Aorta (tissue), 5 donors: ENCODE measurements at regions not wholly inside any gene's neighbourhood (a gene's known extent, or its start where the extent isn't known, plus 50 kb on each side); places are given as distances from the start of the nearest gene placed in this dataset.

Source experiments
- ATAC-seq: fragments of 200-7000 bp; cut with Tn5 transposase; one replicate; pipeline ENCODE4 v1.9.1; 2022; ENCODE audit warnings: moderate library complexity; ENCODE audit not compliant: low FRiP score
- DNase-seq, 2 donors: peaks; one replicate each; pipeline ENCODE4 v3.0.0-alpha.2; 2020
- H3K27ac ChIP-seq, 2 donors: one replicate each; pipeline ENCODE4 v1.5.1; 2013; ENCODE audit warnings: low read length in 2 of 2, mild to moderate bottlenecking in 2 of 2, moderate library complexity in 2 of 2, control low read depth in 1 of 2, inconsistent platforms in 1 of 2, low read depth in 1 of 2
- H3K27me3 ChIP-seq, 2 donors: one replicate each; pipeline ENCODE4 v1.6.1; 2013; ENCODE audit warnings: control low read depth in 1 of 2, low read length in 1 of 2, mild to moderate bottlenecking in 1 of 2, moderate library complexity in 1 of 2; ENCODE audit not compliant: insufficient read depth in 2 of 2, control insufficient read depth in 1 of 2
- H3K36me3 ChIP-seq, 2 donors: one replicate each; pipeline ENCODE4 v1.6.1; 2013; ENCODE audit warnings: control low read depth in 1 of 2, low read length in 1 of 2, mild to moderate bottlenecking in 1 of 2; ENCODE audit not compliant: insufficient read depth in 2 of 2, control insufficient read depth in 1 of 2
- H3K4me1 ChIP-seq, 2 donors: one replicate each; pipeline ENCODE4 v1.6.1; 2013; ENCODE audit warnings: low read length in 2 of 2, control low read depth in 1 of 2, mild to moderate bottlenecking in 1 of 2, moderate library complexity in 1 of 2; ENCODE audit not compliant: insufficient read depth in 2 of 2, control insufficient read depth in 1 of 2
- H3K4me3 ChIP-seq, 2 donors: one replicate each; pipeline ENCODE4 v1.5.1; 2013; ENCODE audit warnings: low read length in 2 of 2, control low read depth in 1 of 2, mild to moderate bottlenecking in 1 of 2
- H3K9me3 ChIP-seq: one replicate; pipeline ENCODE4 v1.6.1; 2013; ENCODE audit warnings: mild to moderate bottlenecking, low read length; ENCODE audit not compliant: control insufficient read depth
- WGBS, 2 donors: extraction: QIAGEN DNeasy Blood & Tissue Kit; methylation state at CpG; one replicate each; pipeline ENCODE4 v1.1.7; 2013; 5-methylcytosine and 5-hydroxymethylcytosine counted together
- intact Hi-C, 2 donors: fragments of 100-400 bp; cut with DNase I; formaldehyde crosslinking; loops; one replicate each; pipeline versions ENCODE4 v1.14.2 to v1.15.0; 2022
- donor health status: healthy with polysubstance abuse.
- donor health status: Bipolar disorder and iron deficiency.
- donor health status: DM: no; HTN: no; CAD: no.
- donor health status: DM: no; HTN: no; CAD: no.
- donor health status: DM: yes; HTN: yes; CAD: no.

DNA sequence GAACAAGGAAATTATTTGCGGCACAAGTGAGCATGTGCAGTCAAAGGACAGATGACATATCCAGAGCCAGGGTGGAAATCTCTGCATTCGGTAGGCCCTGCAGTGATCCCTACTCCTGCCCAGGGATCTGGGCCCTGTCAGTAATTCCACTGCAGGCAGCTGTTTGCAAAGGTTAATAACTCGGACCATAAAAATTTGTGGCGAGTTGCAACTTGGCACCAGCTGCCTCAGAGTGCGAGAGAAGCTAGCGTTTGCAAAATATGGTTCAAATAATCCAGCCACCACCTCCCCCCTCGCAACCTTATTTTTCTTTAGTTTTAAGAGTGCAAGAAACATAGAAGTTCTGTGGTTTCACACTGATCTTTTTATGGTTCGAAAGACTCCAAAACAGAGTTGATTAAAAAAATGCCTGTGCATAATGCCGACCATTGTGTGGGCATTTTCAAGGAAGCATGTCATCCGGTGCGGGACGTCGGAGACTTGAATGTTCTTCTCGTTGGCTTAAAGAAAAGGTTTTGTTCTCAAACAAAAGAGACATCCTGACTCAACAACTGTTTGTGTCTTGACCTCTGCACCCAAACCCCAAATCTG, 224.5 kb downstream of the BCL11B start:
- intact Hi-C loops, result no loop called here
- no peak overlapping the region for H3K27ac ChIP-seq
- H3K36me3 ChIP-seq, result no peaks in the 10 kb centered on the region
- ATAC-seq, result no peak
- 89 to 90% methylated on average over 14 of the region's 14 CpGs for WGBS, 2 donors
- no peak overlapping the region for H3K4me3 ChIP-seq
- DNase-seq, result no peak
- H3K27me3 ChIP-seq, result no peaks in the 10 kb centered on the region
- no peaks in the 10 kb centered on the region for H3K4me1 ChIP-seq
- H3K9me3 ChIP-seq, result no peaks in the 10 kb centered on the region

DNA sequence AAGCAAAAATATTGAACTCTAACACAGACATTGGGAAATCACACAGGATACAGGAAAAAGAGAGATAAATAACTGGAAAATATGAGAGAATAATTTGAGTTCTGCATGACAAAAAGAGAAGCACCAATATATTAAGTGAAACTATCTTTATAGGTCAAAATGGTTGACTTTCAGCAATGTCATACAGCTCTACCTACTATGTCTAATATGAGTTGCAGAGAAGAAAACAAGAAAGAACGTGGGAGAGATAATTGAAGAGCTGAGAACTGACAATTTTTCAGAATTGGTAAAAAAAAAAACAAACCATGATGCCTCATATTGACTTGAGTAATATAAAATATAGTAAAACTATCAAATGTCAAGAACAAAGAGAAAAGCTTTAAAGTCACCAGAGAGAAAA, 221.7 kb downstream of the BCL11B start:
- intact Hi-C loops, result no loop called here
- no peaks in the 10 kb centered on the region for H3K9me3 ChIP-seq
- no peak for ATAC-seq

DNA sequence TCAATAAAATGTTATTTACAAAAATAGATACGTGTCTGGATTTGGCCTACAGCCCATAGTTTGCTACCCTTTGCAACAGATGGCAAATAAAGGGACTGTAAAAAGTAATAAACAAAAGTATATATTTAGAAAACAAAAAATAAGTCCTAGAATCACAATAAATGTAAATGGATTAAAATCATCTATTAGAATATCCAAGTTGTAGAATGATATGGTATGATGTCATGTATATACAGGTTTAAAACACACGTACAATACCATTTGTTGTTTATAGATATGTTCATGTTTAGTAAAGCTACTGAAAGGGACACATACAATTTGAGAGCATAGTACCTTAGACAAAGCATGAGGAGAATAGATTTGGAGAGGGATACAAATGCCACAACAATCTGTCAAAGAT, 219.5 kb downstream of the BCL11B start:
- 91 to 93% methylated on average over 2 of the region's 2 CpGs for WGBS, 2 donors
- ATAC-seq (no peak), DNase-seq (no peak)
- no peaks in the 10 kb centered on the region for H3K27me3 ChIP-seq
- no peak overlapping the region for H3K27ac ChIP-seq
- H3K4me1 ChIP-seq, result no peaks in the 10 kb centered on the region
- no peaks in the 10 kb centered on the region for H3K36me3 ChIP-seq
- intact Hi-C loops, result no loop called here
- no peaks in the 10 kb centered on the region for H3K9me3 ChIP-seq
- no peak overlapping the region for H3K4me3 ChIP-seq

More for the DNA sequence above, 221.7 kb downstream of the BCL11B start:
- no peak overlapping the region for H3K4me3 ChIP-seq
- H3K27me3 ChIP-seq, result no peaks in the 10 kb centered on the region
- WGBS, 2 donors, result 62 to 78% methylated on average over 1 of the region's 1 CpG
- no peaks in the 10 kb centered on the region for H3K36me3 ChIP-seq
- no peaks in the 10 kb centered on the region for H3K4me1 ChIP-seq
- H3K27ac ChIP-seq, result no peak overlapping the region
- no peak for DNase-seq

DNA sequence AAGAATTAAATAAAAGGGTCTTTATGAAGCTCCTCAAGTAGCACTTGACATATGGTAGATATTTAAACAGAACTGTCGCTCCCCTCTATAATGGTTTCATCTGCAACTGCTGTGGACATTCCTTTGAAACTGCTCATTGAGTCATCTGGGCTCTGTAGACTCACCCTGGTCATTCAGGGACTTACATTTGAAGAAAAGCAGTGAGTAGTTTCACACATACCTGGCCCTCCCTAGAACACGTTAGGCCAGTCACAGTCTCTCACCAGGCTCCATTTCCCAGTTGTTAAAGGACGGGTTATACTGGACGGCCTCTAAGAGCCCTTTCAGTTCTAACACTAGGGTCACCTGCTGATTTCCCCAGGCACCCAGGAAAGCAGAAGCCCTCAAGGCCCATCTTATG, 217.0 kb downstream of the BCL11B start:
- Histone ChIP-seq H3K9me3 (no peaks in the 10 kb centered on the region), H3K27me3 (no peaks in the 10 kb centered on the region), H3K27ac (no peak overlapping the region), H3K36me3 (no peaks in the 10 kb centered on the region), H3K4me3 (no peak overlapping the region), H3K4me1 (no peaks in the 10 kb centered on the region)
- ATAC-seq (no peak), DNase-seq (no peak)
- intact Hi-C loops, result no loop called here
- WGBS, 2 donors, result 72 to 85% methylated on average over 4 of the region's 4 CpGs

DNA sequence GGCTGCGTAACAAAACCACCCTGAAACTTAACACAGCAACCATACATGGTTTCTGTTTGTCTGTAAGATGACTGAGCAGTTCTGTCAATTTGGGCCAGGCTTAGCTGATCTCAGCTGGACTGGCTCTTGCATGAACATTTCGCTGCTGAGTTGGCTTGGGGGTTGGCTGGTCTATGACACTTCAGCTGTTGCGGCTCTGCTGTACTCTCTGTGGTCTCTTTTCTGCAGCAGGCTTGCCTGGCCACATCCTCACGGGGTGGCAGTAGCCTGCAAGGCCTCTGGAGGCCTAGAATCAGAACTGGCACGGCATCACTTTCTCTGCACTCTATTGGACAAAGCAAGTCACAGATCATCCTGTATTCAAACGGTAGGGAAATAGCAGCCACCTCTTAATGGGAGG, 216.2 kb downstream of the BCL11B start:
- ATAC-seq, result no peak
- H3K9me3 ChIP-seq, result no peaks in the 10 kb centered on the region
- H3K4me1 ChIP-seq, result no peaks in the 10 kb centered on the region
- H3K4me3 ChIP-seq, result no peak overlapping the region
- H3K27ac ChIP-seq, result no peak overlapping the region
- no peaks in the 10 kb centered on the region for H3K36me3 ChIP-seq
- no peak for DNase-seq
- WGBS, 2 donors, result 85 to 87% methylated on average over 6 of the region's 6 CpGs
- intact Hi-C loops, result no loop called here
- H3K27me3 ChIP-seq, result no peaks in the 10 kb centered on the region

DNA sequence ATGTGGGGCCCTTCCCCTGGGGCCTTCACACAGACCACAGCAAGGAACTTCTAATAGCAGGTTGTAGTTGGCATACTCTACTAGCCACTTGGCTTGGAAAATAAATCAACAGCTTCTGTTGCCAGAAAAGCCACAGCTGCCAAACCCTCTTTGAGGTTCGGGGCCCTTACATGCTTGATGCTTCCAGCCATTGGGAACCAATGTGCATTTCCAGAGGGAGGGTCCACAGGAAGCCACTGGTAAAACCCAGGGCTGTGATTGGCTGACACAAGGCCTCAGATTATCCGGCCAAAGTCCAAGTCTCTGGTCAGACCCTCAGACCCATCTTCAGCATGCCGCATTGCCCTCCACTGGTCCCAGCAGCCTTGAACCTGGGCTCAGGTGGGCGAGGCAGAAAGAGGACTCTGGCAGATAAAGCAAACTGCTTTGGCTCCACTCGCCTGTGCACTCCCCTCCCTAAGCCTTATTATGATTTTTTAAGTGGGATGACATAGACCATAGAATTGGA, 214.4 kb downstream of the BCL11B start:
- DNase-seq (no peak), ATAC-seq (no peak)
- no peaks in the 10 kb centered on the region for H3K36me3 ChIP-seq
- no peak overlapping the region for H3K4me3 ChIP-seq
- intact Hi-C loops, result no loop called here
- no peaks in the 10 kb centered on the region for H3K9me3 ChIP-seq
- H3K4me1 ChIP-seq, result no peaks in the 10 kb centered on the region
- WGBS, 2 donors, result 82 to 86% methylated on average over 5 of the region's 5 CpGs
- no peaks in the 10 kb centered on the region for H3K27me3 ChIP-seq
- no peak overlapping the region for H3K27ac ChIP-seq

DNA sequence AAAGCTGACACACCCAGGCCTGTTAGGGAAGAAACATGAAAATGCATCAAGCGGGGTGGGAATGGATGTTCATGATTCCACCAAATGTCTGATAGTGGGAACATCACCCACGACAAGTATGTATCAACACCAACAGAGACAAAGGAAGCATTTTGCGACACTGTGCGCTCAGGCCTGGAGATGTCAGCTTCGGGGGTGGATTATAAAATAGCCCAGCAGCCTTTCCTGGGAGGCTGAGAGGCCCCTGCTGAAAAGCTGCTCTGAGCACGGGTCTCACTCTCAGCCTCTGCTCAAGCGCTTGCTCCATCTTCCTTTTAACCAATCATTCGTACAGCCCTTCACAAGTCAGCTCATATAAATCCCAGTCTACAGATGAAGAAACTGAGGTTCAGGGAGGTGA, 213.5 kb downstream of the BCL11B start:
- Histone ChIP-seq H3K27ac (no peak overlapping the region), H3K9me3 (no peaks in the 10 kb centered on the region), H3K4me1 (no peaks in the 10 kb centered on the region), H3K27me3 (no peaks in the 10 kb centered on the region), H3K36me3 (no peaks in the 10 kb centered on the region), H3K4me3 (no peak overlapping the region)
- WGBS, 2 donors, result 98 to 99% methylated on average over 8 of the region's 8 CpGs
- DNase-seq (no peak), ATAC-seq (no peak)
- intact Hi-C loops, result no loop called here

DNA sequence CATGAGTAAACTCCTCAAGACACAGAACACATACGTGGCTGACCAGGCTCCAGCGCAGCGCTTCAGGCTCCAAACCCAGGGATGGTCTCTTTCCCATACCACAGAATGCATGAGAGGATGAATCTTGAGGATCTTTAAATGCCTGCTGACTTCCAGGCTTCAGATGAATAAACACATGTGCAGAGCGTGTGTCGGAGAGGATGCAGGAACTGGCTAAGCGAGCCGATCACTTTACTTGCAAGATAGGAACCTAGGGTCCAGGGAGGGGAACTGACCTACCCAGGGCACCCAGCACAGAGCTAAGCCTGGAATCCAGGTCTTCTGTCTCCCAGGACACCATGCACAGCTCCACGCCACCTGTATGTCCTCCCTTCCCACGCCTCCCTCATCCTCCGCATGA, 209.8 kb downstream of the BCL11B start:
- intact Hi-C loops, result no loop called here
- no peaks in the 10 kb centered on the region for H3K4me1 ChIP-seq
- no peaks in the 10 kb centered on the region for H3K36me3 ChIP-seq
- 86% methylated on average over 10 of the region's 10 CpGs for WGBS, 2 donors
- no peaks in the 10 kb centered on the region for H3K27me3 ChIP-seq
- no peak overlapping the region for H3K4me3 ChIP-seq
- no peak for DNase-seq
- H3K27ac ChIP-seq, result no peak overlapping the region
- ATAC-seq, result no peak
- H3K9me3 ChIP-seq, result no peaks in the 10 kb centered on the region

DNA sequence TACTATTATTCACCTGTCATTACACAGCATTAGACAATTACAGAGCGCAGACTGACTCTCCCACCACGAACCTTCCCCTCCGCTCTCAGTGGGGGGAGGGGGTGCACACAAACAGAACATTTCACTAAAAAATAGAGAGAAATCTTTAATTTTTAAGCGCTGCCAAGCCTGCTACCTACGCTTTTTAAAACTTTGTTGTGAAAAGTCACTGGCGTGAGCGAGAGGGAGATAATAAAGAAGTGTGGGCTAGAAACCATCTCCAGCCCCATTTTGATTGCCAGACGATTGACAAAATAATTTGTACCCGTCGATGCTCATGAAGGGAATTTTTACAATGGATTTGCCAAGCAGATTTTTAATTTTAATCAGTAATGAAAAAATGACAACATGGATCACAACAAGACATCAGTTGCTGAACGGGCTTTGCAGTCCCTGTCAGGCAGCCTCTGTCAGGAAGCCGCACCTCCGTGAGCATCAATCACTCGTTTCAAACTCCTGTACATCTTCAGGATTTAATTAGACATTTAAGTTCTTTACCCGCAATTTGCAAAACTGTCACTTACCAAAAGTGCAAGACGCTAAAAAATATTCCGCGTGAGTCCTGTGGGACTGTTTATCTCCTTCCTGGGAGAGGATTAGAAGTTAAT, 209.1 kb downstream of the BCL11B start:
- ATAC-seq (no peak), DNase-seq (no peak)
- H3K27me3 ChIP-seq, result no peaks in the 10 kb centered on the region
- intact Hi-C loops, result no loop called here
- WGBS, 2 donors, result 86% methylated on average over 18 of the region's 18 CpGs
- no peak overlapping the region for H3K27ac ChIP-seq
- no peak overlapping the region for H3K4me3 ChIP-seq
- H3K36me3 ChIP-seq, result no peaks in the 10 kb centered on the region
- H3K9me3 ChIP-seq, result no peaks in the 10 kb centered on the region
- no peaks in the 10 kb centered on the region for H3K4me1 ChIP-seq
